ENCODE measurements at regions not wholly inside any gene's neighbourhood (a gene's known extent, or its start where the extent isn't known, plus 50 kb on each side); places are given as distances from the start of the nearest gene placed in this dataset.

GRCh38 chr9:12413986-12414385 lies 279.2 kb upstream of the TYRP1 start:
- Histone ChIP-seq H3K4me2 (ENCODE audit: unreplicated experiment) (no peak overlapping the region), H3K9me2 (ENCODE audit: insufficient read depth) (no peaks in the 10 kb centered on the region), H3K27ac (no peak overlapping the region), H3K4me1 (ENCODE audit: insufficient read depth) (no peaks in the 10 kb centered on the region), H3K79me2 (ENCODE audit: insufficient read depth) (no peaks in the 10 kb centered on the region), H2AFZ (no peak overlapping the region), H3K27me3 (replicated peaks; ENCODE audit: insufficient read depth) (no peaks in the 10 kb centered on the region), H3K9me3 (ENCODE audit: low read depth) (no peaks in the 10 kb centered on the region), H3K4me3 (no peak overlapping the region), H4K20me1 (ENCODE audit: insufficient read depth) (no peaks in the 10 kb centered on the region), H3F3A (ENCODE audit: insufficient read depth) (no peaks in the 10 kb centered on the region), H3K9ac (no peak overlapping the region), H3K36me3 (ENCODE audit: low read depth) (no peaks in the 10 kb centered on the region)
- in situ Hi-C loops (cut with MboI), result no loop called here
- no peak for TF ChIP-seq EZH2phosphoT487 (IDR thresholded peaks at IDR 0.05; ENCODE audit: insufficient read depth, low read depth)
- TF ChIP-seq EZH2 (IDR thresholded peaks at IDR 0.05; ENCODE audit: insufficient read depth, poor library complexity, severe bottlenecking), result no peak
- 7 to 10% methylated on average over 2 of the region's 2 CpGs for WGBS, 2 experiments (ENCODE audit: low coverage in 1 of 2, low lambda C conversion rate in 2 of 2, missing lambda C conversion rate in 2 of 2)
- no peak for DNase-seq

GRCh38 chr9:12414514-12414913 lies 278.7 kb upstream of the TYRP1 start:
- H4K20me1 ChIP-seq (ENCODE audit: insufficient read depth), result no peaks in the 10 kb centered on the region
- no peak for DNase-seq
- H3K9me3 ChIP-seq (ENCODE audit: low read depth), result no peaks in the 10 kb centered on the region
- H2AFZ ChIP-seq, result no peak overlapping the region
- in situ Hi-C loops (cut with MboI), result no loop called here
- TF ChIP-seq EZH2 (IDR thresholded peaks at IDR 0.05; ENCODE audit: insufficient read depth, poor library complexity, severe bottlenecking) (no peak), EZH2phosphoT487 (IDR thresholded peaks at IDR 0.05; ENCODE audit: insufficient read depth, low read depth) (no peak)
- 18 to 20% methylated on average over 7 of the region's 7 CpGs for WGBS, 2 experiments (ENCODE audit: low coverage in 1 of 2, low lambda C conversion rate in 2 of 2, missing lambda C conversion rate in 2 of 2)
- no peaks in the 10 kb centered on the region for H3K36me3 ChIP-seq (ENCODE audit: low read depth)
- H3K4me3 ChIP-seq, result no peak overlapping the region
- no peaks in the 10 kb centered on the region for H3K27me3 ChIP-seq (replicated peaks; ENCODE audit: insufficient read depth)
- no peaks in the 10 kb centered on the region for H3F3A ChIP-seq (ENCODE audit: insufficient read depth)
- no peak overlapping the region for H3K4me2 ChIP-seq (ENCODE audit: unreplicated experiment)
- no peaks in the 10 kb centered on the region for H3K4me1 ChIP-seq (ENCODE audit: insufficient read depth)
- H3K9me2 ChIP-seq (ENCODE audit: insufficient read depth), result no peaks in the 10 kb centered on the region
- H3K27ac ChIP-seq, result no peak overlapping the region
- H3K9ac ChIP-seq, result no peak overlapping the region
- H3K79me2 ChIP-seq (ENCODE audit: insufficient read depth), result no peaks in the 10 kb centered on the region

- WGBS, 2 experiments (ENCODE audit: low coverage in 1 of 2, low lambda C conversion rate in 2 of 2, missing lambda C conversion rate in 2 of 2), result 68 to 75% methylated on average over 2 of the region's 2 CpGs
- Histone ChIP-seq H4K20me1 (ENCODE audit: insufficient read depth) (no peaks in the 10 kb centered on the region), H3K79me2 (ENCODE audit: insufficient read depth) (no peaks in the 10 kb centered on the region), H3K27me3 (replicated peaks; ENCODE audit: insufficient read depth) (no peaks in the 10 kb centered on the region), H3K4me2 (ENCODE audit: unreplicated experiment) (no peak overlapping the region), H3K9me2 (ENCODE audit: insufficient read depth) (no peaks in the 10 kb centered on the region), H3K27ac (no peak overlapping the region), H3K9ac (no peak overlapping the region), H3K36me3 (ENCODE audit: low read depth) (no peaks in the 10 kb centered on the region), H2AFZ (no peak overlapping the region), H3K9me3 (ENCODE audit: low read depth) (no peaks in the 10 kb centered on the region), H3K4me3 (no peak overlapping the region), H3K4me1 (ENCODE audit: insufficient read depth) (no peaks in the 10 kb centered on the region), H3F3A (ENCODE audit: insufficient read depth) (no peaks in the 10 kb centered on the region)
- no peak for DNase-seq
- TF ChIP-seq EZH2 (IDR thresholded peaks at IDR 0.05; ENCODE audit: insufficient read depth, poor library complexity, severe bottlenecking) (no peak), EZH2phosphoT487 (IDR thresholded peaks at IDR 0.05; ENCODE audit: insufficient read depth, low read depth) (no peak)
- in situ Hi-C loops (cut with MboI), result no loop called here
Observed at GRCh38 chr9:12415361-12415760, 277.8 kb upstream of the TYRP1 start.

GRCh38 chr9:12416716-12417115 lies 276.5 kb upstream of the TYRP1 start:
- no peaks in the 10 kb centered on the region for H3K4me1 ChIP-seq (ENCODE audit: insufficient read depth)
- H3K9ac ChIP-seq, result no peak overlapping the region
- no peaks in the 10 kb centered on the region for H3K79me2 ChIP-seq (ENCODE audit: insufficient read depth)
- no peak overlapping the region for H3K4me2 ChIP-seq (ENCODE audit: unreplicated experiment)
- H3K9me3 ChIP-seq (ENCODE audit: low read depth), result no peaks in the 10 kb centered on the region
- TF ChIP-seq EZH2phosphoT487 (IDR thresholded peaks at IDR 0.05; ENCODE audit: insufficient read depth, low read depth) (no peak), EZH2 (IDR thresholded peaks at IDR 0.05; ENCODE audit: insufficient read depth, poor library complexity, severe bottlenecking) (no peak)
- no peaks in the 10 kb centered on the region for H3K36me3 ChIP-seq (ENCODE audit: low read depth)
- no peaks in the 10 kb centered on the region for H3F3A ChIP-seq (ENCODE audit: insufficient read depth)
- no peaks in the 10 kb centered on the region for H3K27me3 ChIP-seq (replicated peaks; ENCODE audit: insufficient read depth)
- no peak overlapping the region for H3K27ac ChIP-seq
- 0 to 3% methylated on average over 2 of the region's 2 CpGs for WGBS, 2 experiments (ENCODE audit: low coverage in 1 of 2, low lambda C conversion rate in 2 of 2, missing lambda C conversion rate in 2 of 2)
- in situ Hi-C loops (cut with MboI), result no loop called here
- H3K4me3 ChIP-seq, result no peak overlapping the region
- H4K20me1 ChIP-seq (ENCODE audit: insufficient read depth), result no peaks in the 10 kb centered on the region
- H2AFZ ChIP-seq, result no peak overlapping the region
- H3K9me2 ChIP-seq (ENCODE audit: insufficient read depth), result no peaks in the 10 kb centered on the region
- DNase-seq, result no peak

- Histone ChIP-seq H2AFZ (no peak overlapping the region), H3K79me2 (ENCODE audit: insufficient read depth) (no peaks in the 10 kb centered on the region), H3K27ac (no peak overlapping the region), H4K20me1 (ENCODE audit: insufficient read depth) (no peaks in the 10 kb centered on the region), H3K4me3 (no peak overlapping the region), H3F3A (ENCODE audit: insufficient read depth) (no peaks in the 10 kb centered on the region), H3K9ac (no peak overlapping the region), H3K4me2 (ENCODE audit: unreplicated experiment) (no peak overlapping the region), H3K36me3 (ENCODE audit: low read depth) (no peaks in the 10 kb centered on the region), H3K9me2 (ENCODE audit: insufficient read depth) (no peaks in the 10 kb centered on the region), H3K9me3 (ENCODE audit: low read depth) (no peaks in the 10 kb centered on the region), H3K4me1 (ENCODE audit: insufficient read depth) (no peaks in the 10 kb centered on the region), H3K27me3 (replicated peaks; ENCODE audit: insufficient read depth) (no peaks in the 10 kb centered on the region)
- TF ChIP-seq EZH2phosphoT487 (IDR thresholded peaks at IDR 0.05; ENCODE audit: insufficient read depth, low read depth) (no peak), EZH2 (IDR thresholded peaks at IDR 0.05; ENCODE audit: insufficient read depth, poor library complexity, severe bottlenecking) (no peak)
- in situ Hi-C loops (cut with MboI), result no loop called here
- WGBS, 2 experiments (ENCODE audit: low coverage in 1 of 2, low lambda C conversion rate in 2 of 2, missing lambda C conversion rate in 2 of 2), result 26 to 29% methylated on average over 4 of the region's 4 CpGs
- no peak for DNase-seq
Observed at GRCh38 chr9:12424243-12424642, 268.9 kb upstream of the TYRP1 start.

All from GM23248 (cell line).